ENCODE measurements at regions not wholly inside any gene's neighbourhood (a gene's known extent, or its start where the extent isn't known, plus 50 kb on each side); places are given as distances from the start of the nearest gene placed in this dataset.

GRCh38 chr12:14273913-14274311, 91.6 kb upstream of the ATF7IP start:
- TF ChIP-seq, protein P1, sequence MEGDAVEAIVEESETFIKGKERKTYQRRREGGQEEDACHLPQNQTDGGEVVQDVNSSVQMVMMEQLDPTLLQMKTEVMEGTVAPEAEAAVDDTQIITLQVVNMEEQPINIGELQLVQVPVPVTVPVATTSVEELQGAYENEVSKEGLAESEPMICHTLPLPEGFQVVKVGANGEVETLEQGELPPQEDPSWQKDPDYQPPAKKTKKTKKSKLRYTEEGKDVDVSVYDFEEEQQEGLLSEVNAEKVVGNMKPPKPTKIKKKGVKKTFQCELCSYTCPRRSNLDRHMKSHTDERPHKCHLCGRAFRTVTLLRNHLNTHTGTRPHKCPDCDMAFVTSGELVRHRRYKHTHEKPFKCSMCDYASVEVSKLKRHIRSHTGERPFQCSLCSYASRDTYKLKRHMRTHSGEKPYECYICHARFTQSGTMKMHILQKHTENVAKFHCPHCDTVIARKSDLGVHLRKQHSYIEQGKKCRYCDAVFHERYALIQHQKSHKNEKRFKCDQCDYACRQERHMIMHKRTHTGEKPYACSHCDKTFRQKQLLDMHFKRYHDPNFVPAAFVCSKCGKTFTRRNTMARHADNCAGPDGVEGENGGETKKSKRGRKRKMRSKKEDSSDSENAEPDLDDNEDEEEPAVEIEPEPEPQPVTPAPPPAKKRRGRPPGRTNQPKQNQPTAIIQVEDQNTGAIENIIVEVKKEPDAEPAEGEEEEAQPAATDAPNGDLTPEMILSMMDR (conservative IDR thresholded peaks at IDR 0.05; ENCODE audit: low read depth, low read length): no peak
- no peak for TF ChIP-seq EZH2phosphoT487 (IDR thresholded peaks at IDR 0.05; ENCODE audit: borderline replicate concordance, low read length)
